B cell (primary cell): ENCODE measurements at regions not wholly inside any gene's neighbourhood (a gene's known extent, or its start where the extent isn't known, plus 50 kb on each side); places are given as distances from the start of the nearest gene placed in this dataset.

Experiments
- ATAC-seq: fragments of 200-7000 bp; cut with Tn5 transposase; one replicate; pipeline ENCODE4 v1.10.0; 2021; ENCODE audit warnings: low read depth, mild to moderate bottlenecking, moderate number of reproducible peaks, moderate library complexity
- CTCF ChIA-PET: fragments of 350-600 bp; sonication (Branson Sonifier 250); formaldehyde crosslinking; loops from one replicate; lab custom pipeline; 2021; ENCODE audit warnings: antibody characterized with exemption, inconsistent platforms; lab: Charles Lee
- POLR2A ChIA-PET: fragments of 350-600 bp; sonication (Branson Sonifier 250); formaldehyde crosslinking; loops from one replicate; lab custom pipeline; 2021; ENCODE audit warnings: antibody characterized with exemption; lab: Charles Lee
- DNase-seq: peaks from one replicate; pipeline ENCODE4 v3.0.0; 2013
- H2AFZ ChIP-seq: 2 replicates; pipeline ENCODE4 v1.6.1; 2012; ENCODE audit warnings: mild to moderate bottlenecking, low read depth, low read length; ENCODE audit not compliant: insufficient read depth, poor library complexity, severe bottlenecking
- H3K27ac ChIP-seq, 2 donors: 1 replicate in 1 of 2; 2 replicates in 1 of 2; pipeline ENCODE4 v1.5.1; 2012 to 2013; ENCODE audit warnings: low read length in 2 of 2, mild to moderate bottlenecking in 2 of 2, moderate library complexity in 1 of 2
- H3K27me3 ChIP-seq, 4 experiments: fragments of 200-600 bp in 1 of 4; sonication (generic) in 1 of 4; replicated peaks in 1 of 4; 1 replicate in 2 of 4; 2 replicates in 2 of 4; pipeline versions ENCODE4 v1.6.1 to v1.7.0; 2013 to 2016; ENCODE audit warnings: low read length in 3 of 4, mild to moderate bottlenecking in 2 of 4, mixed read lengths in 1 of 4, moderate library complexity in 1 of 4; ENCODE audit not compliant: insufficient read depth in 4 of 4, control insufficient read depth in 3 of 4; ENCODE audit errors: control extremely low read depth in 1 of 4
- H3K36me3 ChIP-seq, 2 experiments: replicated peaks in 1 of 2; 1 replicate in 1 of 2; 2 replicates in 1 of 2; pipeline versions ENCODE4 v1.6.1 to v1.7.1; 2013; ENCODE audit warnings: low read length in 1 of 2; ENCODE audit not compliant: insufficient read depth in 2 of 2, control insufficient read depth in 1 of 2; ENCODE audit errors: control extremely low read depth in 1 of 2, extremely low read depth in 1 of 2
- H3K4me1 ChIP-seq, 2 donors: fragments of 200-600 bp in 1 of 2; sonication (generic) in 1 of 2; 1 replicate in 1 of 2; 2 replicates in 1 of 2; pipeline versions ENCODE4 v1.5.1 to v1.6.1; 2013 to 2017; ENCODE audit warnings: low read length in 2 of 2; ENCODE audit not compliant: control insufficient read depth in 2 of 2, insufficient read depth in 2 of 2
- H3K4me2 ChIP-seq: replicated peaks from 2 replicates; pipeline ENCODE3; 2012; ENCODE audit warnings: mild to moderate bottlenecking, low read depth, low read length; ENCODE audit not compliant: poor library complexity, severe bottlenecking
- H3K4me3 ChIP-seq, 5 experiments: fragments of 200-600 bp in 1 of 5; sonication (generic) in 1 of 5; 1 replicate in 3 of 5; 2 replicates in 2 of 5; pipeline versions ENCODE4 v1.5.1 to v1.7.0; 2011 to 2016; ENCODE audit warnings: low read length in 4 of 5, mild to moderate bottlenecking in 4 of 5, low read depth in 2 of 5, control low read depth in 1 of 5, moderate library complexity in 1 of 5; ENCODE audit not compliant: insufficient read depth in 1 of 5; ENCODE audit errors: control extremely low read depth in 1 of 5, extremely low read depth in 1 of 5
- H3K79me2 ChIP-seq: fragments of 200-600 bp; sonication (generic); one replicate; pipeline ENCODE4 v1.6.0; 2016; ENCODE audit warnings: low read length; ENCODE audit not compliant: control insufficient read depth, insufficient read depth
- H3K9ac ChIP-seq: fragments of 200-600 bp; sonication (generic); 2 replicates; pipeline ENCODE4 v1.6.1; 2017; ENCODE audit warnings: mild to moderate bottlenecking, low read length, moderate library complexity
- H3K9me3 ChIP-seq, 3 donors: one replicate each; pipeline versions ENCODE4 v1.6.1 to v1.7.1; 2013; ENCODE audit warnings: low read length in 2 of 3; ENCODE audit not compliant: control insufficient read depth in 2 of 3, insufficient read depth in 1 of 3; ENCODE audit errors: control extremely low read depth in 1 of 3
- H4K20me1 ChIP-seq: 2 replicates; pipeline ENCODE4 v1.6.0; 2012; ENCODE audit warnings: mild to moderate bottlenecking, low read length; ENCODE audit not compliant: insufficient read depth, control insufficient read depth, poor library complexity, severe bottlenecking
- H3K27ac Mint-ChIP-seq: one replicate; pipeline ENCODE4 v1.8.0; 2021; ENCODE audit warnings: mixed read lengths
- H3K27me3 Mint-ChIP-seq: one replicate; pipeline ENCODE4 v1.8.0; 2021; ENCODE audit warnings: mixed read lengths
- H3K4me1 Mint-ChIP-seq: one replicate; pipeline ENCODE4 v1.8.0; 2021; ENCODE audit warnings: mixed read lengths
- H3K4me3 Mint-ChIP-seq: one replicate; pipeline ENCODE4 v1.8.0; 2021; ENCODE audit warnings: mixed read lengths
- H3K9me3 Mint-ChIP-seq: one replicate; pipeline ENCODE4 v1.8.0; 2022; ENCODE audit warnings: mixed read lengths; ENCODE audit not compliant: insufficient read depth
- CTCF ChIP-seq: fragments of 200-600 bp; IDR thresholded peaks from one replicate; pipeline ENCODE4 v1.8.0; 2022; ENCODE audit warnings: antibody characterized with exemption, mild to moderate bottlenecking
- EZH2 ChIP-seq: IDR thresholded peaks from 2 replicates; pipeline ENCODE4 v1.6.1; 2012; ENCODE audit warnings: borderline replicate concordance, low read depth, mild to moderate bottlenecking, moderate library complexity, low read length; ENCODE audit not compliant: insufficient read depth, poor library complexity, severe bottlenecking
- WGBS: methylation state at CpG from one replicate; pipeline ENCODE4 v1.1.5; 2013; ENCODE audit warnings: missing lambda C conversion rate; ENCODE audit not compliant: insufficient coverage; 5-methylcytosine and 5-hydroxymethylcytosine counted together
- intact Hi-C: fragments of 100-400 bp; cut with micrococcal nuclease; formaldehyde crosslinking; loops from one replicate; pipeline ENCODE4 v1.10.0; 2022

GRCh38 chr4:31455612-31456011 is 735.4 kb downstream of the PCDH7 start:
- H2AFZ ChIP-seq: no peak overlapping the region
- H3K9ac ChIP-seq: no peak overlapping the region
- peaks cover 0 to 1% (median 0%) of the 10 kb centered on the region in 3 donors for H3K9me3 ChIP-seq
- H3K4me2 ChIP-seq: no peak overlapping the region
- H3K36me3 ChIP-seq: no peaks in the 10 kb centered on the region
- no peaks in the 10 kb centered on the region for H3K4me1 ChIP-seq
- no peaks in the 10 kb centered on the region for H3K4me1 Mint-ChIP-seq
- H3K27ac ChIP-seq: no peak overlapping the region
- H3K27me3 Mint-ChIP-seq: no peaks in the 10 kb centered on the region
- H4K20me1 ChIP-seq: no peaks in the 10 kb centered on the region
- no peak overlapping the region for H3K27ac Mint-ChIP-seq
- H3K27me3 ChIP-seq: no peaks in the 10 kb centered on the region
- ChIA-PET POLR2A (no interaction called here), CTCF (no interaction called here)
- H3K4me3 ChIP-seq: no peak overlapping the region
- no peaks in the 10 kb centered on the region for H3K79me2 ChIP-seq
- peaks cover 3% of the 10 kb centered on the region for H3K9me3 Mint-ChIP-seq
- TF ChIP-seq CTCF (no peak), EZH2 (no peak)
- DNase-seq (no peak), ATAC-seq (no peak)
- intact Hi-C loops: no loop called here
- no peak overlapping the region for H3K4me3 Mint-ChIP-seq

GRCh38 chr4:31458813-31459212 is 738.6 kb downstream of the PCDH7 start:
- ChIA-PET POLR2A (no interaction called here), CTCF (no interaction called here)
- Mint-ChIP-seq H3K4me1 (no peaks in the 10 kb centered on the region), H3K4me3 (no peak overlapping the region), H3K9me3 (peaks cover 9% of the 10 kb centered on the region), H3K27ac (no peak overlapping the region), H3K27me3 (no peaks in the 10 kb centered on the region)
- DNase-seq (no peak), ATAC-seq (no peak)
- no peak overlapping the region for H3K27ac ChIP-seq
- no peaks in the 10 kb centered on the region for H3K27me3 ChIP-seq
- peaks cover 0 to 5% (median 0%) of the 10 kb centered on the region in 3 donors for H3K9me3 ChIP-seq
- H2AFZ ChIP-seq: no peak overlapping the region
- 100% methylated on average over 3 of the region's 4 CpGs for WGBS
- no peak for TF ChIP-seq EZH2
- TF ChIP-seq CTCF: no peak
- H3K4me2 ChIP-seq: no peak overlapping the region
- no peaks in the 10 kb centered on the region for H3K36me3 ChIP-seq
- H3K79me2 ChIP-seq: no peaks in the 10 kb centered on the region
- H3K4me1 ChIP-seq: no peaks in the 10 kb centered on the region
- H3K4me3 ChIP-seq: no peak overlapping the region
- no peak overlapping the region for H3K9ac ChIP-seq
- intact Hi-C loops: no loop called here
- H4K20me1 ChIP-seq: no peaks in the 10 kb centered on the region
